ENCODE measurements at regions not wholly inside any gene's neighbourhood (a gene's known extent, or its start where the extent isn't known, plus 50 kb on each side); places are given as distances from the start of the nearest gene placed in this dataset.

GRCh38 chr9:27726244-27727081 is 153.2 kb upstream of the C9orf72 start:
- no peak for ATAC-seq (ENCODE audit: low read depth in 2 of 2)
- Mint-ChIP-seq H3K4me3 (no peak overlapping the region), H3K4me1 (no peaks in the 10 kb centered on the region), H3K9me3 (peaks cover 0 to 4% (median 0%) of the 10 kb centered on the region in 7 donors), H3K36me3 (no peaks in the 10 kb centered on the region), H3K27me3 (peaks cover 21 to 37% (median 31%) of the 10 kb centered on the region in 3 donors), H3K27ac (no peak overlapping the region)
- DNase-seq: peak; percentile 11

- ATAC-seq (ENCODE audit: low read depth in 2 of 2) (no peak), DNase-seq (no peak)
- no peaks in the 10 kb centered on the region for H3K4me1 Mint-ChIP-seq
- H3K9me3 Mint-ChIP-seq: peaks cover 5 to 20% (median 8%) of the 10 kb centered on the region in 7 donors
- no peak overlapping the region for H3K4me3 Mint-ChIP-seq
- peaks cover 0 to 16% (median 11%) of the 10 kb centered on the region in 3 donors for H3K27me3 Mint-ChIP-seq
- H3K27ac Mint-ChIP-seq: no peak overlapping the region
- H3K36me3 Mint-ChIP-seq: no peaks in the 10 kb centered on the region
Measured at GRCh38 chr9:27732494-27732893, 159.2 kb upstream of the C9orf72 start.

DNA sequence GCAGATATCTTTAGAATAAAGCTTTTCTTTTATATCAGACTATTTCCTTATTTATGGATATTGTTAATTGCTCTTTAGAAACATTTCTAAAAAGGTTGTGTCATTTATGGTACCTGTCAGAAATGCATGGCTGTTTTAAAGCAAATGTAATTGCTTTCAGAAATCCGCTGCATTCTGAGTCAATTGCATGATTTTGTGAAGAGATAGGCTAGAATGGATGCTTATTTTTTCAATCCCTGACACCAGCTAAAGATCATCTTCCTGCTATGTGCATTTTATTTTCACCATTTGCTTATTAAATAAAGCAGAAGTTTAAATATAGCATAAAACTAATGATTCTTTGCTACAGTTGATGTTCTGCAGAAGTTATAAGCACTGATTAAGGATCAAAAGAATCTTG is 170.2 kb upstream of the C9orf72 start:
- no peak overlapping the region for H3K4me3 Mint-ChIP-seq
- H3K4me1 Mint-ChIP-seq: no peaks in the 10 kb centered on the region
- H3K36me3 Mint-ChIP-seq: no peaks in the 10 kb centered on the region
- H3K27me3 Mint-ChIP-seq: peaks cover 15 to 30% (median 17%) of the 10 kb centered on the region in 3 donors
- peaks cover 4 to 24% (median 12%) of the 10 kb centered on the region in 7 donors for H3K9me3 Mint-ChIP-seq
- ATAC-seq (ENCODE audit: low read depth in 2 of 2) (no peak), DNase-seq (no peak)
- no peak overlapping the region for H3K27ac Mint-ChIP-seq

- Mint-ChIP-seq H3K27me3 (peaks cover 8 to 24% (median 22%) of the 10 kb centered on the region in 3 donors), H3K4me1 (no peaks in the 10 kb centered on the region), H3K4me3 (no peak overlapping the region), H3K27ac (no peak overlapping the region), H3K9me3 (peaks cover 0 to 4% (median 0%) of the 10 kb centered on the region in 7 donors), H3K36me3 (no peaks in the 10 kb centered on the region)
- ATAC-seq (ENCODE audit: low read depth in 2 of 2): no peak
- DNase-seq: no peak
Measured at GRCh38 chr9:27747450-27747849, 174.2 kb upstream of the C9orf72 start.

DNA sequence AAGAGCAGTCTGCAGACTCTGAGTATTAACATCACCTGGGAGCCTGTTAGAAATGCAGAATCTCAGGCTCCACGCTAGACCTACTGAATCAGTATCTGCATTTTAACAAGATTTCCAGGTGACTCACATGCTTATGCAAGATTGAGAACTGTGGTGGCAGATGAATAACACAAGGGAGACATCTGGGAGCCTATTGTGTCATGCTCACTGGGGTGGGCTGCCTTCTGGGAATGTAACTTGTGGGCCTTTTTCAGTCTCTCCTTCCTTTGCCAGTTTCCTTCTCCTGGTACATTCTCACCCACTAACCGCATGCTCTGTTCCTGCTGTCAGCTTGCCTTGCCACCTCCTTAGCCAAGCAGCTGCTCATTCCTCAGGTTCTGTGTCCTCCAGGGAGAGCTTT is 176.6 kb upstream of the C9orf72 start:
- H3K4me1 Mint-ChIP-seq: no peaks in the 10 kb centered on the region
- no peak overlapping the region for H3K4me3 Mint-ChIP-seq
- ATAC-seq (ENCODE audit: low read depth in 2 of 2): no peak
- no peaks in the 10 kb centered on the region for H3K36me3 Mint-ChIP-seq
- peaks cover 8 to 18% (median 16%) of the 10 kb centered on the region in 3 donors for H3K27me3 Mint-ChIP-seq
- H3K27ac Mint-ChIP-seq: no peak overlapping the region
- no peak for DNase-seq
- no peaks in the 10 kb centered on the region for H3K9me3 Mint-ChIP-seq

GRCh38 chr9:27750566-27750965 is 177.3 kb upstream of the C9orf72 start:
- Mint-ChIP-seq H3K36me3 (no peaks in the 10 kb centered on the region), H3K27ac (no peak overlapping the region), H3K9me3 (peaks cover 0 to 4% (median 0%) of the 10 kb centered on the region in 7 donors), H3K4me1 (no peaks in the 10 kb centered on the region), H3K4me3 (no peak overlapping the region), H3K27me3 (peaks cover 8 to 13% (median 12%) of the 10 kb centered on the region in 3 donors)
- DNase-seq (no peak), ATAC-seq (ENCODE audit: low read depth in 2 of 2) (no peak)

DNA sequence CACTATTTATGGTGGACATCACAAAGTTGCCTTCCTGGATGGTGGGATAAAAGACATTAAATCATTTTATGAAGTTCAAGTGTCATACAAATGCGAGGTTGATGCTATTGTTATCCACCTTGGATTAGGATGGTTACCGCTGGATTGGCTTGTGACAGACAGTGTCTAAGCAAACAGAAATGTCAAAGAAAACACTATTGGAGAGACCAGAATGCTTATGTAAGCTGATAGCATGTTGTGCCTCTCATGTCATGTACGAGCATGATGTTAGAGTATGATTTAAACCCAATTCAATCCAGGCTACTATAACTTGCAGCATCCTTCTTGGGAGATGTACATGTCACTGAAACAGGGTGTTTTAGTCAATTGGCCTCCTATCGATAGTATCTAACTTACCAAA is 178.8 kb upstream of the C9orf72 start:
- ATAC-seq (ENCODE audit: low read depth in 2 of 2) (no peak), DNase-seq (no peak)
- Mint-ChIP-seq H3K27ac (no peak overlapping the region), H3K27me3 (peaks cover 9 to 14% (median 11%) of the 10 kb centered on the region in 3 donors), H3K4me1 (no peaks in the 10 kb centered on the region), H3K9me3 (peaks cover 0 to 4% (median 0%) of the 10 kb centered on the region in 7 donors), H3K36me3 (no peaks in the 10 kb centered on the region), H3K4me3 (no peak overlapping the region)

DNA sequence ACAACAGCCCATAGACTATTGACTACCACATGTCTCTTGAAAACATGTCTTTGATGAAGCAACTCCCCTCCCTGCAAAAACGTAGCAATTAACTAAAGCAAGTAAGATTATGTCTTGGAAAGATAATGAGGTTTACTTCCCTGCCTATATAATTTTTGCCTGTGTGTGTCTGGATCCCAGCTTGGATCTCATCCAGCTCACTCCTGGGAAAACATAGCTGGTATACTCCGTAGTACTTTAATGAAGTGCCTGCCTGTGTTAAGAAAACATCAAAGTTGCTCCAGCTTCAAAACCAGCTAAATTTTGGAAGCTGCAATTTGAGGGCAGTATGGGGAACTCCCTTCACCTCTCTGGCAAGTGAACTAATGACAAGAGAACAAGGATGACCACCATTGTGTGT is 182.6 kb upstream of the C9orf72 start:
- Mint-ChIP-seq H3K4me3 (no peak overlapping the region), H3K36me3 (no peaks in the 10 kb centered on the region), H3K27ac (no peak overlapping the region), H3K4me1 (no peaks in the 10 kb centered on the region), H3K9me3 (peaks cover 0 to 4% (median 0%) of the 10 kb centered on the region in 7 donors), H3K27me3 (peaks cover 0 to 13% (median 0%) of the 10 kb centered on the region in 3 donors)
- ATAC-seq (ENCODE audit: low read depth in 2 of 2) (no peak), DNase-seq (no peak)

DNA sequence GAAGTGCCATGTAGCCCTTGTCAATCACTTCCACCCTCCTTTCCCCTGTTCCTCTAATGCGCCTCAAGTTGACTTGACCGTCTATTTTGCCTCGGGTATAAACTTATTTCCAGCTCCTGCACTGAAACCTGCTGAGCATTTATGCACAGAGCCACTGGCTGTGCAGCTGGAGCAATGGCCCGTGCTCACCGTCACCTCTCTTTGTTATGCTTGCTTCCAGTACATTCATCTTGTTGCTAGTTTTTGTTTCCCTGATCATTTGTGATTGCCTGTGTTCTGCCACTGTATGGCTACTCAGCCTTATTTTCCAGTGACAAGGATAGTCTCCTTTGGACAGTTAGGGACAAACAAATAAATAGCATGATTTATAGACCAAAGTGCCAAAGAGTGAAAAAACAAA is 183.1 kb upstream of the C9orf72 start:
- H3K4me1 Mint-ChIP-seq: no peaks in the 10 kb centered on the region
- H3K27ac Mint-ChIP-seq: no peak overlapping the region
- peaks cover 0 to 13% (median 0%) of the 10 kb centered on the region in 3 donors for H3K27me3 Mint-ChIP-seq
- H3K4me3 Mint-ChIP-seq: no peak overlapping the region
- no peaks in the 10 kb centered on the region for H3K36me3 Mint-ChIP-seq
- DNase-seq (no peak), ATAC-seq (ENCODE audit: low read depth in 2 of 2) (no peak)
- peaks cover 0 to 4% (median 0%) of the 10 kb centered on the region in 7 donors for H3K9me3 Mint-ChIP-seq

GRCh38 chr9:27763831-27764230 is 190.6 kb upstream of the C9orf72 start:
- no peaks in the 10 kb centered on the region for H3K4me1 Mint-ChIP-seq
- ATAC-seq (ENCODE audit: low read depth in 2 of 2) (no peak), DNase-seq (no peak)
- H3K27ac Mint-ChIP-seq: no peak overlapping the region
- H3K9me3 Mint-ChIP-seq: peaks cover 0 to 2% (median 0%) of the 10 kb centered on the region in 7 donors
- H3K36me3 Mint-ChIP-seq: no peaks in the 10 kb centered on the region
- peaks cover 0 to 7% (median 5%) of the 10 kb centered on the region in 3 donors for H3K27me3 Mint-ChIP-seq
- no peak overlapping the region for H3K4me3 Mint-ChIP-seq

DNA sequence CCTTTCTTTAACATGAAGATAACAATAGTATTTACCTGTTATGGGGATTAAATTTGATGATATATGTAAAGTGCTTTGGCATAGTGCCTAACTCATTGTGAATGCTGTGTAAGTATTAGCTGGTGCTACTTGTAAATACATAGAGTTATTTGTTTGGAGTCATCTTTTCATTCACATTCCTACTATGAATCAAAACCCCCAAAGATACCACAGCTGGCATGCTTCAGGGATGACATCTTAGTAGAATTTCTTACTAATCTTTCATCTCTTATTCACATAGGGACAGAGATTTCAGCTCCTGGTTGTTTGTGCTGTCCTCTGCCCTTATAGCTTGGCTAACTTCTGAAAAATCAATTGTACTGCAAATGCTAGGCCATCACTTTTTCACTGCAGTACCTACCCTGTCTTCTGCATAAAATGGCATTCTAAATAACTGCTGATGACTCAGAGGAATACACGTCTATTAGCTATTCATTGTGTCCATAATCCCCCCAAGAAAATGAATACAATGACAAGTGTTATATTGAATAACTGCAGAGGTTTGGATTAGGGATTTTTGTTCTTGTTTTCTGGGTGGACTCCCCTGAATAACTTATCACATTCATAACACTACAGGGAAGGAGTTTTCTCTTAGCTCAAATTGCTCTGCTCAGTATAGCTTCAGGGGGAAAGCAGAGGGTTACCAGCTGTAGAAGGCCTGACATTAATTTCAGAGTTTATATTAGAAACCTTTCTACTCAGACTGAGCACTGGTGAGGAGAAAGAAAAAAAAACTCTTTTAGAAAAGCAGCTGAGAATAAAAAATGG is 192.2 kb upstream of the C9orf72 start:
- no peak for ATAC-seq (ENCODE audit: low read depth in 2 of 2)
- H3K27me3 Mint-ChIP-seq: peaks cover 0 to 5% (median 3%) of the 10 kb centered on the region in 3 donors
- H3K4me1 Mint-ChIP-seq: no peaks in the 10 kb centered on the region
- peaks cover 0 to 2% (median 0%) of the 10 kb centered on the region in 7 donors for H3K9me3 Mint-ChIP-seq
- H3K4me3 Mint-ChIP-seq: no peak overlapping the region
- no peaks in the 10 kb centered on the region for H3K36me3 Mint-ChIP-seq
- no peak for DNase-seq
- H3K27ac Mint-ChIP-seq: no peak overlapping the region

DNA sequence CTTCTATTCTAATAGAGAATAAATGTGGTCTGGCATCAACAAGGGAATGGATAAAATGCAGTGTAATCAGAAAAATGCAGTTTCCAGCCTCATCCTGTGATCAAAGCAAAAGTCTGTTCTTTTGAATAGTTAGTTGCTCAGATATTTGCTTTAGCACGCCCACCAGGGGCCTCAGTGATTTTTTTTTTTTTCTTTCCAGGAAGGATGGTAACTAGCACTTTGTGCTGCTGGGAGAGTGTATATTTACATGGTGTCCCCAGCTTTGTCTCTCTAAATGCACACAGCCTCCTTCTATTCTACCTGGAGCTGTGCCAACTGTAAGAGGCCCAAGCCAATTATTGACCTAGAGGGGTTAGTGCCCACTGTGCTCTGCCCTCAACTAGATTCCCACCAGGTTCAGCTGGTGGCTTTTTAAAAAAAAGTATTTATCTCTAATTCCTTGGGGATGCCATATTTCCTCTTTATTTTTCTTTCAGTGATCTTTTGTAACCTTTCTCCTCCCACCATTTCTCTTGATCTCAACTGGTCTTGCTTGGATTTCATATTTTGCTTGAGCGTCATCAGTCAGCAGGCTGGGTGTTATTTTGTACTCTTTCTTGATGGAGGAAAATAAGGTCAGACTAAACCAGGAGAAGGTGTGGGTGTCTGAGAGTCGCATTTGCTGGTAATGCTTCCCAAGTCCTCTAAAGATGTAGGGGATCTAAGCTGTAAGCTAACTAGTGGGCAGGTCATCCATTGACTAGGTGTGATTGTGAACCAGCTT is 193.0 kb upstream of the C9orf72 start:
- Mint-ChIP-seq H3K9me3 (peaks cover 0 to 2% (median 0%) of the 10 kb centered on the region in 7 donors), H3K36me3 (no peaks in the 10 kb centered on the region), H3K27me3 (peaks cover 0 to 5% (median 3%) of the 10 kb centered on the region in 3 donors), H3K4me1 (no peaks in the 10 kb centered on the region), H3K4me3 (no peak overlapping the region), H3K27ac (no peak overlapping the region)
- ATAC-seq (ENCODE audit: low read depth in 2 of 2) (no peak), DNase-seq (no peak)

DNA sequence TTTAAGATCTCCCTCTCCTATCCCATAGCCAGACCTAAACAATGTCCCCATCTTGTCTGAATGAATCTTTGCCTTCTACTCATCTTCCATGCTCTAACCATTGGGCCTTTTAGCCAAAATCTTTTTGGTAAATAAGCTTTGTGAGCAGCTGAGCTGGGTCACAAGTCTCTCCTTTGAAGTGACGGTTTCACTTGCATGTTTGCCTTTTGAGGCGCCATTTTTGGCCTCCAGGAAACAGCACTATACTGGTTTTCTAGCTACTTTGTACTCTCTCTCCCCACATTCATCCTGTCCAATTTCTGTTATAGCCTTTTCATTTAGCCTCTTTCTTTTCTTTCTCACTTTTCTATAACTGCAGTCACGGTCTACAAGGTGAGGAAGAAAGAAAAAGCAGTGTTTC is 195.5 kb upstream of the C9orf72 start:
- no peaks in the 10 kb centered on the region for H3K4me1 Mint-ChIP-seq
- H3K27ac Mint-ChIP-seq: no peak overlapping the region
- H3K36me3 Mint-ChIP-seq: no peaks in the 10 kb centered on the region
- peaks cover 0 to 5% (median 3%) of the 10 kb centered on the region in 3 donors for H3K27me3 Mint-ChIP-seq
- DNase-seq (no peak), ATAC-seq (ENCODE audit: low read depth in 2 of 2) (no peak)
- H3K9me3 Mint-ChIP-seq: no peaks in the 10 kb centered on the region
- no peak overlapping the region for H3K4me3 Mint-ChIP-seq

Data from naive B cell (primary cell).